ENCODE measurements at regions not wholly inside any gene's neighbourhood (a gene's known extent, or its start where the extent isn't known, plus 50 kb on each side); places are given as distances from the start of the nearest gene placed in this dataset.

DNA sequence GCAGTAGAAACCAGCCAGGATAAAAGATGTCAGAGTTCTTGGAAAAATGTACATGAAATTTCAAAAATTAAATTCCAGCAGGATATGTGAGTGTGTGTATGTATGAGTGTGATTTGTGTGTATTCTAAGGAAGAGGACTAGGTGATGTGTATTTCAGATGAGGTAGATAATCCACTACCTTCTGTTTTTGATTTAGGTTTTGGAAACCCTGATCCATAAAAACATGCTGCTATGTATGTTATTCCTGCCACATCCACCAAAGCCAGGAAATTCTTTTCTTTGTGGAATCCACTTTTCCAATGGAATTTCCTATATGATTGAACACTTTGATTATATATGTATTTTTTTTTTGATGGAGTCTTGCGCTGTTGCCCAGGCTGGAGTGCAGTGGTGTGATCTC is 276.9 kb downstream of the UQCRFS1 start:
- DNase-seq (ENCODE audit: low spot score) = no peak

DNA sequence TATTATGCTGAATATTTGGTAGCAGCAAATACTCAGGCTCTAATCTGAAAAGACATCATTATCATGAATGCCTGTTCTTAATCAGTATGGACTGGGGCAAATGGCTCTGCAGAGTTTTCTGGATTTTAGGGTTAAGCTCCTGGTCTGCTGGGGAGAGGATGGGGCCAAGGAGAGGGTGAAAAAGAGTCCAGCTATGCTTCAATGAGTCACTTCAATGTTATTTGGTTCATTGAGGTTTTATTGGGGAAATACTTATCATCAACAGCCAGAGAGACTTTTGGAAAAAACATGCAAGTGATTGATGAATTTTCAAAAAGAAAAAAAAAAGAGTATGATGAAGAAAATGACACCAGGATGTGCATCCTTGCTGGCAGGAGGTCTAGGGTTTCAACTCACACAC is 278.3 kb downstream of the UQCRFS1 start:
- peak; percentile 73 for DNase-seq (ENCODE audit: low spot score)

DNA sequence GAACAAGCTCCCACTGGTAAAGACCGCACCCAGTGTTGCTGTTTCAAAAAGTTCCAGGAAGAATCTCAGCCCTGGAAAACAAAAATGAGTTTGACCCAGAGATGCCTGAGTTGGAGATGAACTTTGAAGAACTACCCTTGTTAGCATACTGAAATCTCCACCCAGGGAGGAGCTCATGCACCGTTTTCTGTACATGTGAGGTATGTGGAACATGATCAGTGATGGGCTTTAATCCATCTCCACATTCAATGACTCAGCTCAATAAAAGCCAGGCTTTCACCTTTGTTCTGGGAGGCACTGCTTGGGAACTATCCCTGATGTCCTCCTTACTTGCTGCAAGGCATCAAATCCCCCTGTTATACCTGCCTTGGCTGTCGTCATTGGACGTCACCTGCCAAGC is 279.9 kb downstream of the UQCRFS1 start:
- no peak for DNase-seq (ENCODE audit: low spot score)

DNA sequence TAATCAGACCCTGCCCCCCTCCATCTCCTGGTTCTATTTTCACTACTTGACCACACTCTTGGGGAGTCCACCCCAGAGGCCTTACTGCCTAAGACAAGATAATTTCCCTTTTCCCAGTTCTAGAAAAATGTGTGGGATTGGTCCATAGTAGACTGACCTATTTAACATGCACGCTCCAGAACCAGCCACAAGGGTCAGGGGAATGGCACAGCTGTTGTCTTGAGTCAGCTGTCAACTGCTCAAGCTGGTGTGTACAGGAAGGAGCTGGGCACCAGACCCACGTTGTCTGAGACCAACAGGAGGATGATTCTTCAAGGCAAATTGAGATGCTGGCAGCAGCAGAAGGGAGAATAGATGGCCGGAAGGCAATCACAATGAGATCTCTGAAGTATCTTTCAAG is 280.5 kb downstream of the UQCRFS1 start:
- no peak for DNase-seq (ENCODE audit: low spot score)

DNA sequence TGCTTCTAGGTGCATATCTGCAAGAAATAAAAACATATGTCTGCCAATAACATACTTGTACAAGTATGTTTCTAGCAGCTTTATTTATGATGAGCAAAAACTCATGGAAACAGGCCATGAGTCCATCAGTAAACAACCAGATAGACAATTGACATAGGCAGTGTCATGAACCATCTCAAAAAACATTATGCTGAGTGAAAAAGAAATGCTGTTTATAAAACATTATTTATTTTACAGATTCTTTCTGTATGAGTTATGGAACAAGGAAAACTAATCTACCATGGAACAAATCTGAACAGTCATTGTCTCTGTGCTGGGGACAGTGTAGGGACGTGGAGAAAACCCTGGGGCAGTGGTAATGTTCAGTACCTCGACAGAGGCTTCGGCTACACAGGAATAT is 283.9 kb downstream of the UQCRFS1 start:
- DNase-seq (ENCODE audit: low spot score) = no peak

DNA sequence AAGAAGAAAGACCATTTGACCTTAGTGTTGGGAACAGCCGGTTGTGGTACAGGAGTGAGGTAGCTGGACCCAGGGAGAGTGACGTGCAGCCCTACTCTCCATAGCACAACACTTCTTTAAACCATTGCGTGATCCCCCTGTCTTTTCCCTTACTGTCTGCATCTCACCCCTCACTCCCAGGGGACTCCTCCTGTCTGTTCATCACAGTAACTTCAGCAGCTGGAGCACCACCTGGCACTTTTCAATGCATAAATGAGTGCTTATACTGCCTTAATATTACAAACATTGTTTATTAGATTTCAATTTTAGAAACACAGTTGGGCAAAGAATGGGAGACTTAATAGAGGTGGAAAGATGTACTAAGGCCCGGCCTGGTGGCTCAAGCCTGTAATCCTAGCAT is 285.5 kb downstream of the UQCRFS1 start:
- DNase-seq (ENCODE audit: low spot score) = no peak

DNA sequence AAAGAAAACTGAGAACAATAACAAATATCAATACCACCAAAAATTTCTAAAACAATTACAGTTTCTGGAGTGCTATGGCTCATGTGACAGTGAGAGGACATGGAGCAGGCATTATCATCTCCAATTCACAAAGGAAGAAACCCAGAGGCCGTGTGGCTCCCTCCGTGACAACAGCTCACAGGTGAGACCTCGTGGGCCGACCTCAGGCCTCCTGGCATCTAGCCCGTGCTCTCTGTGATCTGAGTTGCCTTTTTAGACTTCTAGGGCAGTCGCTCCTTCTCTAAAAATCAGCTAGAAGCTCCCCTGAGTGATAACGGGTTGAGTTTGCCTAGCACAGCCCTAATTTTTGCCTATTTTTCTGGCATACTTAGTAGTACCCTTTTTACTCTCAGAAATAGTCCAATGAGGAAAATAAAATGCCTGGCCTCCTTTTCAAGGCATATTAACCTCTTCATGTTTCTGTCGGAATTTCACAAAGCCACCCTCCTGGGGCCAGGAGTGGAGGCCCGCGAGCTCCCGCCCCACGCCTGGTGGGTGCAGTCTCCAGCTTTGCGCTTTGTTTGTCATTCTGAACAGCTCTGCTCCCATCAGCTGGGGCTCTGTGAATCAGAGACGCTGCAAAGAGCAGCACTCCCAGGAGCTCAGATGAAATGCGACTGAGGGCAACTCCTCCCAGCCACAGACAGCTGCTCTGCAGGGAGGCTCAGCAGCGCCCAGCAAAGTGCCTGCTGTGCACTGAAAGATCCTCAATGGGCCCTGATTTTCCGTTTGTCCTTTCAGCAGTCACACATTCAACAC is 292.5 kb downstream of the UQCRFS1 start:
- DNase-seq (ENCODE audit: low spot score) = peak; percentile 39

DNA sequence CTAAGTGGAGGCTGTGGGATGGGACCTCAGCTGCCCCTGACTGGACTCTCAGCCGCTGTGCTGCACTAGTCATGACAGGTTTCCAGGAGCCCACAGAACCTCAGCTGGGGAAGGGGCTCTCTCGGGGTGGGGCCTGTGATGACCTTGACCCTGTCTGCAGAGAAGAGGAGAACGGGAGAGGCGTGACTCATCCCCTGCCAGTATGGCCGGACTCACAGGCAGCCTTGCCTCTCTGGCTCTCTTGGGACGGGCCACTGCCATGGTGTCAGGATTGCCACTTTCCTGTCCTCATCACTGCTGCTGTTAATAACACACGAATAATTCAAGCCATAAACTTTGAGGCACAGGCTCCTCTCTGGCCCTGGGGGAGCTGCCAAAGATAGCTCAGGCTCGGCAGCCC is 295.3 kb downstream of the UQCRFS1 start:
- no peak for DNase-seq (ENCODE audit: low spot score)

DNA sequence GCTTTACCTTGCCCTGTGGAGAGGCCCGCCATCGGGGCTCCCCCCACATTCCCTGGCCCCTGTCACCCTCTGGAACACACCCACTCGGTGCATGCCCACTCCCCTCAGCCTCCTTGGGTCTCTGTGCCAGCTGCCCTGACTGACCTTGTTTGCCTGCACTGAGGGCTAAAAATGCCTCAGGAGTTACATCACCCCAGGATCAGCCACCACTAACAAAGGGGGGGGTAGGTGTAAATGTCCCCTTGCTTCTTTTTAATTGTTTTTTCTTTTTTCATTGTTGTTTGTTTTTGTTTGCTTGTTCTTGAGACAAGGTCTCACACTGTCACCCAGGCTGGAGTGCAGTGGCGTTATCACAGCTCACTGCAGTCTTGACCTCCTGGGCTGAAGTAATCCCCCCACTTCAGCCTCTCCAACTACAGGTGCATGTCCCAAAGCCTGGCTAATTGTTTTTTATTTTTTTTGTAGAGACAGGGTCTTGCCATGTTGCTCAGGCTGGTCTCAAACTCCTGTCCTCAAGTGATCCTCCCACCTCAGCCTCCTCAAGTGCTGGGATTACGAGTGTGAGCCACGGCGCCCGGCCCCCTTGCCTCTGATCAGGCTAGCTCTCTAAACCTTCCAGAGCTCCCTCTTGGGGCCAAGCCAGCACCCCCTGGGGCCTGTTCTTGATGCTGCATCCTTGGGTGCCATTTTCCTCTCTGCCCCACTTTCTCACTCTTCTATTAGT is 297.1 kb downstream of the UQCRFS1 start:
- DNase-seq (ENCODE audit: low spot score) = no peak

DNA sequence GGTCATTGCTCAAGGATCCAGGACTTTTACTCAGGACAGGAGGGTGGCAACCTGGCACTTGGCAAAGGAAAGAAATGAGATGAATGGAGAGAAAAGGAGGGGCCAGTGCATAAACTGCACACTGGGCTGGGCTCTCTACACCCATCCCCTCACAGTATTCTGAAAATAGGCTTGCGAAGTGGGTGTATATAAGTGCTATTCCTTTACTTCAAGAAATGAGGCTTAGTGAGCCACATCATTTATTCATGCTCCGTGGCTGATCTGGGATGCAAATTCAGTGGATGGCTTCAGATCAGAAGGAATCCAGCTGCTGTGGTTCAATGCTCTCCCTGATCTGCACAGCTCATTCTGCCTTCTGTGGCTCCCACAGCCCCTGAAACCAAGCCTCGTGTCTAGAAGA is 297.7 kb downstream of the UQCRFS1 start:
- no peak for DNase-seq (ENCODE audit: low spot score)

DNA sequence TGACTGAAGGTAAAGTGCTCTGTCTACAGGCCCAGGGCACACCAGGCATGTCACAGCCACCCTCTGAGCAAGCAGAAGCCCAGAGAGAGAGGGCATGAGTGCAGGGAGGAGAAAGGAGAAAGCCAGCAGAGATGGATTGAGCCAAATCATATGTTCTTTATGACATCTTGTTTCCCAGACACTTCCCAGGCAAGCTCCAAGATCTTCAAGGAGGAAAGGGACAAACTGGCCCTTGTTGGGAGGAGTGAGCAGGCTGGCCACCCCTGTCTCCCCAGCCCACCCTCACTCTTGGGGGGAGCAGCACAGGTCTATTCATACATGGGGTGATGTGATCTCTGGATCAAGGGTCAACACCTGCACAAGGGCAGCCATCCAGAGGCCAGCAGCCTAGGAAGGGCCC is 298.8 kb downstream of the UQCRFS1 start:
- DNase-seq (ENCODE audit: low spot score) = no peak

DNA sequence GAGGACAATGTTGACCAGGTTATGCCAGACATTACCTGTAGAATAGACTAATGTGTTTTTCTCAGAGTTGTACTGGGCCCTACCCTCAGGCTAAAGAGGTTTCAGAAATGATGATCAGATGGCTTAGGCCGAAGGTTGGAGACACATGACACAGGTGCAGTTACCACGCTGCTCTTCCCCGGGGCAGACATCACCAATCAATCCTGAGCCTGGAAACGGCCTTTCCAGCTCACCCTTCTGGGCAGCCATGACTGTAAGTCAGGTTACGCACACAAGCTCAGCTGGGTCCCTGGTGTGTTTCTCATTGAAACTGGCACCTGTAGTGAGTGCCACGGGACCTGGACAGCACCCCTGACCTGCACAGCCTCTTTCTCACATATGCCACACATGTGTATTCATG is 299.3 kb downstream of the UQCRFS1 start:
- DNase-seq (ENCODE audit: low spot score) = no peak

DNA sequence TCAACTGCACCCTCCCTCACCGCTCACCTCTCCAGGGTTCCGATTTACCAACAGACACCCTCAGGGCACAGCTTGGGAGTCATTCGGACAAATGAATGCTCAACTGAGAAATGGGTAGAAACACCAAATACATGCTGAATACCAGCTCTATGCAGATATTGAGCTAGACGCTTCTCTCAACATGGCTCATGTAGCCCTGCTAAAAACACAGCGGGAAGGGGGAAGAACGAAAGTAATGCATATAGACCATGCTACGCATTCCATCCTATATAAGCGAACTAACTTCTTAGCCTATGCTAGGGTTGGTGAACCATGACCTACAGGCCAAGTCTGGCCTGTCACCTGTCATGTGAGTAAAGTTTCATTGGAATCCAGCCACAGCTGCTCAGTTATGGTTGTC is 304.0 kb downstream of the UQCRFS1 start:
- no peak for DNase-seq (ENCODE audit: low spot score)

DNA sequence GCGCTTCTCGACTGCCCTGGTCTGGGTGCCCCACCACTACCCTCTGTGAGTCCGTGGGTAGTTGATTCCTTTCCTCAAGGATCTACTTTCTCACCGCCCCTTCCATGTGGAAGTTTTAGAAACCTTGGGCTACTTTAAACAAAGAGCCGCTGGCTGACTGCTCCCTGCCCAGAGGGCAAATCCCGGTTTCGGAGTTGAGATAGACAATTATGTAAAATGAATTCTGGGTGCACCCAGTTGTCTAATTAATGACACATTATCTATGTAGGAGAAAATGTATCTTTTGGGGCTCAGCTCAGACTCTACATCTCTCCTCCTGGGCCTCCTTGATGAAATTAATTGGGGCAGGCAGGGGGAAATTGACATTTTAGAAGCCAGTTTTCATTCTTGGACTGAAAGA is 305.4 kb downstream of the UQCRFS1 start:
- no peak for DNase-seq (ENCODE audit: low spot score)

DNA sequence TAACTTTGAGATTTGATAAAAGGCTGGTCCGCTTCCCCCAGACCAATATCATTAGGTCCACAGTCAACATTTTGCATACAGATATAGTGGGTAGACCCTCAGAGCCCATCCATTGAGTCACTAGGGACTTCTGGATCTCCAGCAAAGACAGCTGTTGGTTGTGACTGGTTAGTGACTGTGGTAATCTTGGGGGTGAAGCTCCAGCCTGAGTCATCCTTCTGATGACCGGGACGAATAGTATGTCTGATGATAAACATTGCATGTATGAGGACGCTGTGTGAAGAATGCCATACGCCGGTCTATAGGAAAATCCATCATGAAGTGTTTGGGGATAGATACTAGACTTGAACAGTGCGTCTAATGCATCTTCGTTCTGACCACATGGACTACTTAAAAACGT is 307.0 kb downstream of the UQCRFS1 start:
- DNase-seq (ENCODE audit: low spot score) = peak; percentile 69

DNA sequence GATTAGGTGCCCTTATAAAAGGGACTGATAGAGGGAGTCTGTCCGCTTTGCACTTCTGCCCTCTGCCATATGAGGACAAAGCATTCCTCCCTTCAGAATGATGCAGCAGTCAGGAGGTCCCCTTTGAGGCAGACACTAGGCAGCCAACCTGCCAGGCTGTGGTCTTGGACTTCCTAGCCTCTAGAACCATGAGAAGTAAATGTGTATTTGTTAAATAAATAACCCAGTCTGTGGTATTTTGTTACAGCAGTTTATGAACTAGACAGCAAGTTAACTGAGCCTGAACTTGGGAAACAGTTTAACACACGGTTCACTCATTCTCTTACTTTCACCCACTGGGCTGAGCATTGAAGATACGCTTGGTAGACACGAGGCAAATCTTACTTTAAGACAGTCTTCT is 313.2 kb downstream of the UQCRFS1 start:
- no peak for DNase-seq (ENCODE audit: low spot score)

DNA sequence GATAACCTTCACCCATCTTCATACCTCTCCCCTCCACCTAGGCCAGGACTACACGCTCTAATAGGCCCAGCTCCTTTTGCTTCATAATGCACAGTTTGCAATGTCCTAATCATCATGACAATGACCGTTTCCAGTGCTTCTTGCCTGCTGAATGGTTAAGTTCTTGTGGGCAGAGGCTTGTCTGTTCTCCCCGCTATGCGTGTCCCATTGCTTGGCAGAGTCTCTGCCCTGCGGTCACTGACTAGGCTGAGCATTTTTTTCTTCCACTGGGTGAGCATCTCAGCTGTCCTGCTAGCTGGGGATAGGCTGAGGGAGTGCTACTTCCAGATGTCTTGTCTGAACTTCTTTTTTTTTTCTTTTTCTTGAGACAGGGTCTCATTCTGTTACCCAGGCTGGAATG is 314.7 kb downstream of the UQCRFS1 start:
- DNase-seq (ENCODE audit: low spot score) = peak; percentile 44

DNA sequence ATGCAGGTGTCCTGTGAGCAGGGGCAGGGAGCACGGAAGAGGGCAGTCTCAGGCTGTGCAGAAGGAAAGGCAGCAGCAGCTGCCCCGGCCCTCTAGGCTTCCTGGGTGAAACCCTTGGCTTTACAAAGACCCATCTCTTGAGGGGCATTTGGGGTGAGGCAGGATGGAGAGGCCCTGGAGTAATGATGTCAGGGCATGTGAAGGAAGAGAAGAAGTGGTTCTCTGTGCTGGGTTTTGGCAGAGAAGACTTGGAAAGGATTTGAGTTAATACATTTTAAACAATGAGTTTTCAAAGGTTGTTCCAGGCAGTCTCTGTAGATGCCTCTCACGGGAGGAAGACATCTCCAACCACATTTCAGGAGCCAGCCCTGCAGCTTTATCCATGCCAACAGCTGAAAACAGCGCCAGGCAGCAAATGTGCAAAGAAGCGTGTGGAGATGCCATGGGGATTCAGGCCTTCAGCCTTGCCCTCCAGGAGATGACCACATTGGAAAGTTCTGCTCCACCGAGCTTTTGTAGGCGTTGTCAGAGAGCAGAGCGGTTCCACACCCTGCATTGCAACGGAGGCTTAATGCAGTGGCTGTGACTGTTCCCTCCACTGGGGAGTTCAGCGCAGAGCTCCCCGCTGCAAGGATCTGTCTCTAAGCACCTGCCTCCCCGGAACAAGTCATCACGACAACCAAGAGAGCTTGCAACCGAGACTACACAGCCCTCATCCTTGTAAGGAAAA is 322.8 kb downstream of the UQCRFS1 start:
- no peak for DNase-seq (ENCODE audit: low spot score)

DNA sequence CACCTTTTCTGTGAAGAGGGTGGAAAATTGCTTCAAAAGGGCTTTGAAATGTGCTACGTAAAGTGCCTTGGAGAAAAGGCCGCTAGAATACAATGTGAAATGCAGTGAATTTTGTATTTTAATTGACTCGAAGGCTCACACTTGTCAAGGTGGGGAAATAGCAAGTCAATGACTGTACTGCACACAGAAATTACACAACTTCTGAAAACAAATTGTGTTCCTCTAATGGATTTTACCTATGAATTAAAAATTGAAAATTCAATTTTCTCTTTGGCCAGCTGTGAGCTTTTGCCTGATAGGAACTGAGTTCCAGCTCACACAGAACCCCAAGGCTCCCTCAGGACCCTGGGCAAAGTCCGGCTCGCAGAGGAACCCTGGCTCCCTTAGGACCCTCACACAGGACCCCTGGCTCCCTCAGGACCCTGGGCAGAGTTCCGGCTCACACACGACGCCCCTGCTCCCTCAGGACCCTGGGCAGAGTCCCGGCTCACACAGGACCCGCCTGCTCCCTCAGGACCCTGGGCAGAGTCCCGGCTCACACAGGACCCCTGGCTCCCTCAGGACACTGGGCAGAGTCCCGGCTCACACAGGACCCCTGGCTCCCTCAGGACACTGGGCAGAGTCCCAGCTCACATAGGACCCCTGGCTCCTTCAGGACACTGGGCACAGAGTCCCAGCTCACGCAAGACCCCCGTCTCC is 324.9 kb downstream of the UQCRFS1 start:
- DNase-seq (ENCODE audit: low spot score) = no peak

DNA sequence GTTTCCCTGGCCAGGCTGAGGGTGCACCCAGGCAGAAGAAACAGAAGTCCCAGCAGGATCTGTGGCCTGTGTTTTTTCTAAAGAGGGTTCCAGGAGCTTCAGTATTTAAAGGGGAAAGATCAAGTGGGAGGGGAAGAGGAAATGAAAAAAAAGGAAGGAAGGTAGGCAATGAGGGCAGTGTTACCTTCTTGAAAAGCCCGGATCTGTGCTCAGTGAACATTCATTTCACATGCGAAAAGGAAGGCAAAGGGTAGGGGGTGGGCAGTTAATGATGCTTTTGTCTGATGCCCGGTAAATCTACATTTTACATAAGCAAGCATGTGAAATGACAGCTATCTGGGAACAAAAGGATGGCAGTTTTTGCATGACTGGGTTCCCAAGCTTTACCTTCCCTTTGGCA is 326.2 kb downstream of the UQCRFS1 start:
- no peak for DNase-seq (ENCODE audit: low spot score)

DNA sequence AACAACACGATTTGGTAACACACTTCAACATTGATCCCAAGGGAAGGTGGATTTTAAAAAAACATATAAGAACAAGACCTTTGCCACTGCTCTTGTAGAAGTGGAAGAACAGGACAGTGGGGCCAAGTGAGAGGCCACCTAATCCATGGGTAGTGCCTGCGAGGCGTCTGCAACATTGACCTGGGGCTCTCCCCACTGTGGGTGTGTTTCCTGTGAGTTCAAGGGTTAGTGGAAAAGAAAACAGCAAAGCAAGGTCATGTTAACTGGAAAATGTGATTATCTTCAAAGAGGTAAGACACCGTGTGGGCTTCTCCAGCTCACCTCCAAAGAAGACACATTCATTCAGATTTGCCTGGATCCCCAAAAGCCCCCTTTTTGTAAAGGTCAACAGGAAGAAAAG is 327.0 kb downstream of the UQCRFS1 start:
- no peak for DNase-seq (ENCODE audit: low spot score)

DNA sequence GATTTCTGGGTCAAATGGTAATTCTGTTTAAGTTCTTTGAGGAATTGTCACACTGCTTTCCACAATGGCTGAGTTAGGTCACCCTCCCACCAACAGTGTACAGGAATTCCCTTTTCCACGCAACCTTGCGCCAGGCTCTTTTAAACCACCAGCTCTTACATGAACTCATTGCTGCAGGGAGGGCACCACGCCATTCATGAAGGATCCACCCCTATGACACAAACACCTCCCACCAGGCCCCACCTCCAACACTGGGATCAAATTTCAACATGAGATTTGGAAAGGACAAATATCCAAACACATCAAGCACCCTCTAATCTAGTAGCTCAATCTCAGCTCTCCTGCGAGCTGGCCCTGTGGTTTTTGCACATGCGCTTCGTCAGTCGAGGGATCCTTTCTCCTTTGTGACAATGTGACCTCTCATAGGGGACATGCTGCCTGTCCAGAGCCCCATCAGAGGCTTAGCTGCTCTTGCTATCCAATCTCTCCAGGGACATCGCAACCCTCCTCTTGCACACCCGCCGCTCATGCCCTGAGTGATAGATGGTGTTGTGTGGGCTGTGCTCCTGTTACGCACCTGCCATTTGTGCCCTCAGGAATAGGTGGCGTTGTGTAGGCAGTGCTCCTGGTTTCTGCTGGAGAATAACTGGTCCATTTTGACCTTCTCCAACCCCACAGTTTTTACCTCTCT is 328.0 kb downstream of the UQCRFS1 start:
- DNase-seq (ENCODE audit: low spot score) = no peak
